IMR-90 (cell line): ENCODE measurements at regions not wholly inside any gene's neighbourhood (a gene's known extent, or its start where the extent isn't known, plus 50 kb on each side); places are given as distances from the start of the nearest gene placed in this dataset.
A peak's percentile ranks its signal among the peaks of the same experiment; 100 is the strongest.

ENCODE experiments used
- ATAC-seq: fragments of 200-7000 bp; cut with Tn5 transposase; 2 replicates; pipeline ENCODE4 v1.9.1; 2020; ENCODE audit warnings: low read depth, mild to moderate bottlenecking, moderate library complexity
- BruUV-seq: library from RNA; stranded (reverse); fragments of 400-500 nt; replicated peaks from 2 replicates; lab custom pipeline; 2021; lab: Mats Ljungman, UMichigan
- CTCF ChIA-PET: fragments of 300-600 bp; formaldehyde crosslinking; extraction: SDS; loops from one replicate; lab custom pipeline; 2021; ENCODE audit warnings: antibody characterized with exemption; lab: Yijun Ruan, JAX
- POLR2A ChIA-PET: fragments of 300-600 bp; sonication (Branson Sonifier 250); formaldehyde crosslinking; loops from one replicate; lab custom pipeline; 2022; ENCODE audit warnings: antibody characterized with exemption; ENCODE audit not compliant: unreplicated experiment; lab: Charles Lee
- DNase-seq: peaks from one replicate; pipeline ENCODE4 v3.0.0; 2013
- H2AFZ ChIP-seq: replicated peaks from 2 replicates; pipeline ENCODE3; 2013; ENCODE audit warnings: low read length, mild to moderate bottlenecking; ENCODE audit not compliant: poor library complexity
- H2AK5ac ChIP-seq: 2 replicates; pipeline ENCODE4 v1.6.1; 2013; ENCODE audit warnings: low read depth, low read length, inconsistent platforms
- H2AK9ac ChIP-seq: replicated peaks from 2 replicates; pipeline ENCODE3; 2013; ENCODE audit warnings: mild to moderate bottlenecking, low read depth, low read length, moderate library complexity; ENCODE audit not compliant: poor library complexity
- H2BK120ac ChIP-seq: 2 replicates; pipeline ENCODE4 v1.6.1; 2013; ENCODE audit warnings: low read depth, low read length, inconsistent platforms
- H2BK15ac ChIP-seq: 3 replicates; pipeline ENCODE4 v1.6.1; 2013; ENCODE audit warnings: low read depth, low read length, inconsistent platforms
- H2BK20ac ChIP-seq: 2 replicates; pipeline ENCODE4 v1.6.1; 2013; ENCODE audit warnings: low read depth, mild to moderate bottlenecking, inconsistent platforms, low read length, moderate library complexity
- H2BK5ac ChIP-seq: 2 replicates; pipeline ENCODE4 v1.6.1; 2013; ENCODE audit warnings: mild to moderate bottlenecking, low read depth, low read length, inconsistent platforms; ENCODE audit not compliant: poor library complexity, severe bottlenecking
- H3K14ac ChIP-seq: replicated peaks from 2 replicates; pipeline ENCODE4 v1.6.1; 2013; ENCODE audit warnings: low read depth, low read length, inconsistent platforms
- H3K18ac ChIP-seq: 2 replicates; pipeline ENCODE4 v1.6.1; 2013; ENCODE audit warnings: low read depth, low read length, control low read depth
- H3K23ac ChIP-seq: 2 replicates; pipeline ENCODE4 v1.6.1; 2013; ENCODE audit warnings: low read depth, low read length, inconsistent platforms
- H3K27ac ChIP-seq: 2 replicates; pipeline ENCODE4 v1.5.1; 2013; ENCODE audit warnings: mild to moderate bottlenecking, control low read depth, low read length; ENCODE audit not compliant: insufficient read depth
- H3K27me3 ChIP-seq: 2 replicates; pipeline ENCODE4 v1.6.1; 2013; ENCODE audit warnings: low read length; ENCODE audit not compliant: control insufficient read depth, insufficient read depth
- H3K36me3 ChIP-seq: 2 replicates; pipeline ENCODE4 v1.6.1; 2013; ENCODE audit warnings: low read length, mixed read lengths; ENCODE audit not compliant: control insufficient read depth, insufficient read depth
- H3K4ac ChIP-seq: 2 replicates; pipeline ENCODE4 v1.6.1; 2013; ENCODE audit warnings: low read depth, low read length, inconsistent platforms
- H3K4me1 ChIP-seq: 2 replicates; pipeline ENCODE4 v1.6.1; 2013; ENCODE audit warnings: low read length, mixed read lengths; ENCODE audit not compliant: control insufficient read depth, insufficient read depth
- H3K4me2 ChIP-seq: 2 replicates; pipeline ENCODE4 v1.6.1; 2013; ENCODE audit warnings: low read depth, mild to moderate bottlenecking, control low read depth, low read length, moderate library complexity
- H3K4me3 ChIP-seq: 2 replicates; pipeline ENCODE4 v1.5.1; 2013; ENCODE audit warnings: low read depth, mild to moderate bottlenecking, control low read depth, low read length, moderate library complexity; ENCODE audit not compliant: insufficient read depth
- H3K56ac ChIP-seq: 2 replicates; pipeline ENCODE4 v1.6.1; 2013; ENCODE audit warnings: low read length, inconsistent platforms; ENCODE audit not compliant: insufficient read depth; ENCODE audit errors: extremely low read depth
- H3K79me1 ChIP-seq, 2 experiments: 2 replicates each; pipeline ENCODE4 v1.6.1; 2013; ENCODE audit warnings: low read length in 2 of 2, inconsistent platforms in 1 of 2, low read depth in 1 of 2
- H3K9ac ChIP-seq: 2 replicates; pipeline ENCODE4 v1.6.1; 2013; ENCODE audit warnings: low read depth, low read length, control low read depth
- H3K9me1 ChIP-seq: 2 replicates; pipeline ENCODE4 v1.6.1; 2013; ENCODE audit warnings: low read length, inconsistent platforms; ENCODE audit not compliant: insufficient read depth
- H3K9me3 ChIP-seq: 2 replicates; pipeline ENCODE4 v1.6.1; 2013; ENCODE audit warnings: low read length; ENCODE audit not compliant: control insufficient read depth, insufficient read depth
- H4K20me1 ChIP-seq: 2 replicates; pipeline ENCODE4 v1.6.1; 2013; ENCODE audit warnings: low read length, inconsistent platforms; ENCODE audit not compliant: insufficient read depth
- H4K5ac ChIP-seq: 2 replicates; pipeline ENCODE4 v1.6.1; 2013; ENCODE audit warnings: mild to moderate bottlenecking, low read depth, low read length, control low read depth
- H4K8ac ChIP-seq, 2 experiments: 2 replicates each; pipeline ENCODE4 v1.6.1; 2013; ENCODE audit warnings: low read depth in 2 of 2, low read length in 2 of 2, control low read depth in 1 of 2, inconsistent platforms in 1 of 2
- H4K91ac ChIP-seq: 2 replicates; pipeline ENCODE4 v1.6.1; 2013; ENCODE audit warnings: low read depth, low read length, inconsistent platforms; ENCODE audit not compliant: insufficient read depth
- CHD1 ChIP-seq: IDR thresholded peaks from 2 replicates; pipeline ENCODE4 v1.6.1; 2012; ENCODE audit warnings: low read depth, low read length, improper control_type of control experiment
- MAFK ChIP-seq: IDR thresholded peaks from 2 replicates; pipeline ENCODE4 v1.6.1; 2012; ENCODE audit warnings: low read depth, low read length, improper control_type of control experiment
- MAZ ChIP-seq: IDR thresholded peaks from 2 replicates; pipeline ENCODE4 v1.6.1; 2012; ENCODE audit warnings: low read depth, mild to moderate bottlenecking, low read length, improper control_type of control experiment, moderate library complexity, borderline replicate concordance
- MXI1 ChIP-seq: IDR thresholded peaks from 2 replicates; pipeline ENCODE4 v1.6.1; 2012; ENCODE audit warnings: low read depth, mild to moderate bottlenecking, low read length, moderate library complexity, borderline replicate concordance
- POLR2A ChIP-seq: IDR thresholded peaks from 2 replicates; pipeline ENCODE4 v1.6.1; 2012; ENCODE audit warnings: mild to moderate bottlenecking, low read depth, low read length
- RCOR1 ChIP-seq: IDR thresholded peaks from 2 replicates; pipeline ENCODE4 v1.6.1; 2012; ENCODE audit warnings: mild to moderate bottlenecking, low read length, improper control_type of control experiment; ENCODE audit not compliant: insufficient replicate concordance
- WGBS, 2 experiments: methylation state at CpG; one replicate each; pipeline versions ENCODE4 v1.1.5 to v1.1.7; 2013; ENCODE audit warnings: missing lambda C conversion rate in 2 of 2; ENCODE audit not compliant: insufficient read length in 1 of 2; ENCODE audit errors: extremely low coverage in 2 of 2; 5-methylcytosine and 5-hydroxymethylcytosine counted together
- dilution Hi-C: fragments of 300-500 bp; cut with HindIII; formaldehyde crosslinking; loops from one replicate; pipeline ENCODE4 v1.14.3; 2018; ENCODE audit warnings: low sequenced_read_pairs; ENCODE audit not compliant: unreplicated experiment
- in situ Hi-C: fragments of 300-500 bp; cut with MboI; formaldehyde crosslinking; loops from 3 replicates; pipeline ENCODE4 v1.14.3; 2019; ENCODE audit warnings: low sequenced_read_pairs, inconsistent platforms, mixed read lengths
- intact Hi-C: fragments of 100-400 bp; cut with micrococcal nuclease; formaldehyde crosslinking; loops from 2 replicates; pipeline ENCODE4 v1.10.0; 2022
- TF ChIP-seq, protein P1 (sequence below): fragments of 150-350 bp; IDR thresholded peaks from 2 replicates; pipeline ENCODE4 v1.6.1; 2017; ENCODE audit warnings: mild to moderate bottlenecking, antibody characterized with exemption, low read length, low read depth

DNA sequence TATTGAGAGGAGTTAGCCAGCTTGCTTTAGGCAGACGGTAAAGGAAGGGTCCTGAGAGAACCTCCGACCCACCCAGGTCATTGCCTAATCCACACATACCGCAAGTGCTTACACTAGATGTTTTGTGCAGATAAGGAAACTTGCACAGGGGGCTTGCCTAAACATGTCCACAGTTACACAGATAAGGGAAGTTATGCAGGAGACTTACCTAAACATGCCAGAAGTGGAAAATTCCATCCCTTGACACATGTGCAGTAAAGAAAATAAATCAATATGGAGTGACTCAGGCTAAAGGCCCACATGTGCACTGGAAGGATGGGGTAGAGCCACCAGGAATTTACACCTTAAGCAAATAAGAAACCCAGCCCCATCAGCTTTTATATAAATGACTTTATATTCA, 232.8 kb upstream of the HDX start:
- no peaks in the 10 kb centered on the region; the same call in 1 of the 2 replicates for H3K27me3 ChIP-seq
- H3K9ac ChIP-seq: no peak overlapping the region
- H3K9me3 ChIP-seq: no peaks in the 10 kb centered on the region
- CTCF ChIA-PET: interaction anchor here (0.6 to 1.2 kb wide), 2 partner anchors 171 to 565 kb away, joined by 3 to 4 read pairs; no protein-coding TSS in a partner anchor
- H3K36me3 ChIP-seq: no peaks in the 10 kb centered on the region
- no peak overlapping the region for H3K14ac ChIP-seq
- H2BK20ac ChIP-seq: peak overlapping the region; percentile 55; the same call in 1 of the 2 replicates
- H3K79me1 ChIP-seq: no peaks in the 10 kb centered on the region
- no TSS peak for BruUV-seq
- 0 out of 2 replicates have a peak overlapping the region, but pooled peaks have one; percentile 37 for H2BK120ac ChIP-seq
- H3K18ac ChIP-seq: peak overlapping the region; percentile 86
- dilution Hi-C loops (no loop called here), in situ Hi-C loops (no loop called here), intact Hi-C loops (loop anchor here (10.0 kb wide), 1 partner anchor 820 kb away; no protein-coding TSS in a partner anchor)
- no peak for TF ChIP-seq MAZ
- TF ChIP-seq MAFK: no peak
- TF ChIP-seq MXI1: no peak
- TF ChIP-seq POLR2A: no peak
- TF ChIP-seq, protein P1, sequence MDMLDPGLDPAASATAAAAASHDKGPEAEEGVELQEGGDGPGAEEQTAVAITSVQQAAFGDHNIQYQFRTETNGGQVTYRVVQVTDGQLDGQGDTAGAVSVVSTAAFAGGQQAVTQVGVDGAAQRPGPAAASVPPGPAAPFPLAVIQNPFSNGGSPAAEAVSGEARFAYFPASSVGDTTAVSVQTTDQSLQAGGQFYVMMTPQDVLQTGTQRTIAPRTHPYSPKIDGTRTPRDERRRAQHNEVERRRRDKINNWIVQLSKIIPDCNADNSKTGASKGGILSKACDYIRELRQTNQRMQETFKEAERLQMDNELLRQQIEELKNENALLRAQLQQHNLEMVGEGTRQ: no peak
- TF ChIP-seq RCOR1: no peak
- TF ChIP-seq CHD1: no peak
- no peak overlapping the region for H2BK5ac ChIP-seq
- no peak overlapping the region for H3K4me3 ChIP-seq
- H2AK5ac ChIP-seq: no peak overlapping the region
- no peak overlapping the region for H2BK15ac ChIP-seq
- no peak overlapping the region for H3K56ac ChIP-seq
- H3K4me1 ChIP-seq: peaks cover 5% of the 10 kb centered on the region
- ATAC-seq: peak; percentile 27
- no peak overlapping the region for H4K91ac ChIP-seq
- no peaks in the 10 kb centered on the region for H3K9me1 ChIP-seq
- H4K5ac ChIP-seq: peak overlapping the region; percentile 30
- H2AFZ ChIP-seq: no peak overlapping the region
- H2AK9ac ChIP-seq: no peak overlapping the region
- no peaks in the 10 kb centered on the region for H4K20me1 ChIP-seq
- no CpG with 5 or more reads among the region's 3 CpGs for WGBS, 2 experiments
- no peak overlapping the region for H3K4ac ChIP-seq
- peak overlapping the region; percentile 37; the same call in 1 of the 2 replicates for H3K27ac ChIP-seq
- H4K8ac ChIP-seq: peak overlapping the region in 1 of 2 experiments; percentile 56; a peak in 1 of 4 replicates
- DNase-seq: peak; percentile 33
- H3K4me2 ChIP-seq: no peak overlapping the region
- POLR2A ChIA-PET: no interaction called here
- H3K23ac ChIP-seq: no peak overlapping the region
